Germinal center (tissue), 1 donor: ENCODE measurements at regions not wholly inside any gene's neighbourhood (a gene's known extent, or its start where the extent isn't known, plus 50 kb on each side); places are given as distances from the start of the nearest gene placed in this dataset.

Experiments used
- DNase-seq: peaks from one replicate; pipeline ENCODE4 v3.0.0; 2012; ENCODE audit warnings: mixed read lengths, low spot score

GRCh38 chr6:147820520-147820919 is 312.0 kb downstream of the SAMD5 start:
- DNase-seq: no peak

- DNase-seq: no peak
Observed at GRCh38 chr6:147821295-147821897, 312.9 kb downstream of the SAMD5 start.

GRCh38 chr6:147823936-147824335 is 315.4 kb downstream of the SAMD5 start:
- DNase-seq: no peak

- no peak for DNase-seq
Observed at GRCh38 chr6:147825848-147826247, 317.4 kb downstream of the SAMD5 start.

- DNase-seq: no peak
Observed at GRCh38 chr6:147826698-147827097, 318.2 kb downstream of the SAMD5 start.

GRCh38 chr6:147829418-147829817 is 320.9 kb downstream of the SAMD5 start:
- no peak for DNase-seq

- DNase-seq: no peak
Observed at GRCh38 chr6:147829835-147830234, 321.3 kb downstream of the SAMD5 start.

GRCh38 chr6:147831356-147831755 is 322.9 kb downstream of the SAMD5 start:
- DNase-seq: no peak

GRCh38 chr6:147833607-147834006 is 325.1 kb downstream of the SAMD5 start:
- DNase-seq: no peak

- DNase-seq: no peak
Observed at GRCh38 chr6:147834084-147834776, 325.7 kb downstream of the SAMD5 start.

GRCh38 chr6:147837540-147837939 is 329.1 kb downstream of the SAMD5 start:
- DNase-seq: no peak

- no peak for DNase-seq
Observed at GRCh38 chr6:147839708-147840610, 331.5 kb downstream of the SAMD5 start.

- DNase-seq: no peak
Observed at GRCh38 chr6:147841547-147842148, 333.2 kb downstream of the SAMD5 start.

GRCh38 chr6:147849401-147850330 is 341.2 kb downstream of the SAMD5 start:
- DNase-seq: no peak

GRCh38 chr6:147852772-147853171 is 344.3 kb downstream of the SAMD5 start:
- DNase-seq: no peak

- DNase-seq: no peak
Observed at GRCh38 chr6:147853574-147853973, 345.1 kb downstream of the SAMD5 start.

GRCh38 chr6:147855803-147856482 is 347.5 kb downstream of the SAMD5 start:
- DNase-seq: no peak

- no peak for DNase-seq
Observed at GRCh38 chr6:147856687-147857086, 348.2 kb downstream of the SAMD5 start.

- DNase-seq: no peak
Observed at GRCh38 chr6:147858421-147858820, 349.9 kb downstream of the SAMD5 start.

GRCh38 chr6:147859071-147859470 is 350.6 kb downstream of the SAMD5 start:
- no peak for DNase-seq

- DNase-seq: no peak
Observed at GRCh38 chr6:147861696-147862095, 353.2 kb downstream of the SAMD5 start.
